SK-N-SH (cell line): ENCODE measurements at regions not wholly inside any gene's neighbourhood (a gene's known extent, or its start where the extent isn't known, plus 50 kb on each side); places are given as distances from the start of the nearest gene placed in this dataset.

ENCODE experiments used
- CTCF ChIA-PET: fragments of 300-600, 350-600 bp; formaldehyde crosslinking; extraction: SDS; loops from one replicate; lab custom pipeline; 2021; lab: Yijun Ruan, JAX
- POLR2A ChIA-PET: fragments of 350-600 bp; sonication (Branson Sonifier 250); formaldehyde crosslinking; extraction: SDS; loops from one replicate; lab custom pipeline; 2020; ENCODE audit warnings: antibody characterized with exemption, inconsistent platforms; lab: Yijun Ruan, JAX
- DNase-seq: peaks from one replicate; pipeline ENCODE4 v3.0.0; 2012
- H2AFZ ChIP-seq: fragments of 200-600 bp; sonication (generic); 2 replicates; pipeline ENCODE4 v1.8.1; 2016; ENCODE audit warnings: antibody characterized with exemption, mild to moderate bottlenecking, low read depth
- H3F3A ChIP-seq: fragments of 200-600 bp; sonication (generic); replicated peaks from 2 replicates; pipeline ENCODE3; 2016; ENCODE audit warnings: antibody characterized with exemption, mild to moderate bottlenecking; ENCODE audit not compliant: insufficient read depth
- H3K27ac ChIP-seq, 2 experiments: fragments of 200-500 bp in 1 of 2; fragments of 200-600 bp in 1 of 2; sonication (Bioruptor generic) in 1 of 2; sonication (generic), shearing (Covaris generic) in 1 of 2; 2 replicates each; pipeline versions ENCODE4 v1.5.1 to v1.6.1; 2014 to 2016; ENCODE audit warnings: low read depth in 2 of 2, inconsistent platforms in 1 of 2, low read length in 1 of 2, mild to moderate bottlenecking in 1 of 2, mixed read lengths in 1 of 2
- H3K27me3 ChIP-seq: fragments of 200-600 bp; sonication (generic), shearing (Covaris generic); 2 replicates; pipeline ENCODE4 v1.6.1; 2016; ENCODE audit warnings: mixed run types; ENCODE audit not compliant: insufficient read depth
- H3K36me3 ChIP-seq, 2 experiments: fragments of 200-500 bp in 1 of 2; fragments of 200-600 bp in 1 of 2; sonication (Bioruptor generic) in 1 of 2; sonication (generic) in 1 of 2; replicated peaks in 1 of 2; 2 replicates each; pipeline versions ENCODE3 to v1.5.1; 2014 to 2016; ENCODE audit warnings: low read length in 1 of 2, mild to moderate bottlenecking in 1 of 2; ENCODE audit not compliant: insufficient read depth in 2 of 2, control insufficient read depth in 1 of 2
- H3K4me1 ChIP-seq, 2 experiments: fragments of 200-500 bp in 1 of 2; fragments of 200-600 bp in 1 of 2; sonication (Bioruptor generic) in 1 of 2; sonication (generic), shearing (Covaris generic) in 1 of 2; 2 replicates each; pipeline versions ENCODE4 v1.5.1 to v1.6.1; 2014 to 2016; ENCODE audit warnings: low read depth in 1 of 2, low read length in 1 of 2, mixed run types in 1 of 2; ENCODE audit not compliant: insufficient read depth in 2 of 2, control insufficient read depth in 1 of 2
- H3K4me2 ChIP-seq: fragments of 200-600 bp; sonication (generic), shearing (Covaris generic); 2 replicates; pipeline ENCODE4 v1.6.1; 2017; ENCODE audit warnings: mixed run types
- H3K4me3 ChIP-seq, 2 experiments: fragments of 200-500 bp in 1 of 2; fragments of 200-600 bp in 1 of 2; sonication (Bioruptor generic) in 1 of 2; sonication (generic), shearing (Covaris generic) in 1 of 2; 2 replicates each; pipeline versions ENCODE4 v1.5.1 to v1.8.1; 2014 to 2016; ENCODE audit warnings: low read depth in 2 of 2, inconsistent platforms in 1 of 2, low read length in 1 of 2, mild to moderate bottlenecking in 1 of 2, mixed read lengths in 1 of 2, moderate library complexity in 1 of 2
- H3K79me2 ChIP-seq: fragments of 200-600 bp; sonication (generic); 2 replicates; pipeline ENCODE4 v1.8.1; 2017; ENCODE audit warnings: mild to moderate bottlenecking; ENCODE audit not compliant: insufficient read depth
- H3K9ac ChIP-seq: fragments of 200-600 bp; sonication (generic); 2 replicates; pipeline ENCODE4 v1.6.1; 2017; ENCODE audit warnings: mixed run types
- H3K9me2 ChIP-seq: fragments of 200-600 bp; sonication (generic); 2 replicates; pipeline ENCODE4 v1.6.1; 2017; ENCODE audit warnings: mixed run types
- H3K9me3 ChIP-seq: fragments of 200-600 bp; sonication (generic); 2 replicates; pipeline ENCODE4 v1.6.1; 2017; ENCODE audit warnings: mixed run types, mild to moderate bottlenecking, moderate library complexity
- H4K20me1 ChIP-seq: fragments of 200-600 bp; sonication (generic); 2 replicates; pipeline ENCODE4 v1.6.1; 2017; ENCODE audit warnings: mild to moderate bottlenecking, mixed run types; ENCODE audit not compliant: insufficient read depth
- FOSL2 ChIP-seq: IDR thresholded peaks from 2 replicates; pipeline ENCODE4 v1.4.0; 2012; ENCODE audit warnings: low read depth, mild to moderate bottlenecking, moderate library complexity, borderline replicate concordance
- FOXJ3 ChIP-seq: sonication (generic); formaldehyde crosslinking; IDR thresholded peaks from 2 replicates; pipeline ENCODE4 v1.5.1; 2020; ENCODE audit warnings: mild to moderate bottlenecking, missing genetic modification reagents
- GABPA ChIP-seq: IDR thresholded peaks from 2 replicates; pipeline ENCODE4 v1.4.0; 2012; ENCODE audit warnings: low read depth, mild to moderate bottlenecking
- JUND ChIP-seq: IDR thresholded peaks from 2 replicates; pipeline ENCODE4 v1.4.0; 2012
- MXI1 ChIP-seq: IDR thresholded peaks from 2 replicates; pipeline ENCODE4 v1.6.1; 2012; ENCODE audit warnings: mild to moderate bottlenecking, low read depth, low read length, improper control_type of control experiment
- NFIC ChIP-seq: IDR thresholded peaks from 2 replicates; pipeline ENCODE4 v1.4.0; 2012; ENCODE audit warnings: borderline replicate concordance
- POLR2AphosphoS5 ChIP-seq: IDR thresholded peaks from 2 replicates; pipeline ENCODE4 v1.6.1; 2012; ENCODE audit warnings: low read depth, low read length
- RCOR1 ChIP-seq: fragments of 150-350 bp; IDR thresholded peaks from 2 replicates; pipeline ENCODE4 v1.6.1; 2017; ENCODE audit warnings: antibody characterized with exemption, low read length
- RFX5 ChIP-seq: IDR thresholded peaks from 2 replicates; pipeline ENCODE4 v1.6.1; 2012; ENCODE audit warnings: mild to moderate bottlenecking, improper control_type of control experiment, low read length
- RXRA ChIP-seq: IDR thresholded peaks from 2 replicates; pipeline ENCODE4 v1.4.0; 2012; ENCODE audit warnings: low read depth, mild to moderate bottlenecking, borderline replicate concordance
- SIN3A ChIP-seq: IDR thresholded peaks from 2 replicates; pipeline ENCODE4 v1.6.1; 2012; ENCODE audit warnings: low read depth, mild to moderate bottlenecking, low read length, moderate library complexity, borderline replicate concordance
- SMC3 ChIP-seq: IDR thresholded peaks from 2 replicates; pipeline ENCODE4 v1.6.1; 2012; ENCODE audit warnings: low read depth, low read length, improper control_type of control experiment
- TCF12 ChIP-seq: IDR thresholded peaks from 2 replicates; pipeline ENCODE4 v1.4.0; 2012
- TEAD4 ChIP-seq: IDR thresholded peaks from 2 replicates; pipeline ENCODE4 v1.4.0; 2012; ENCODE audit warnings: mild to moderate bottlenecking, borderline replicate concordance; ENCODE audit not compliant: insufficient read depth
- WGBS: methylation state at CpG from one replicate; pipeline ENCODE4 v1.1.6; 2017; ENCODE audit warnings: low lambda C conversion rate; 5-methylcytosine and 5-hydroxymethylcytosine counted together
- TF ChIP-seq, protein P1 (sequence below): IDR thresholded peaks from 2 replicates; pipeline ENCODE4 v1.4.0; 2012; ENCODE audit warnings: low read depth
- TF ChIP-seq, protein P2 (sequence below): IDR thresholded peaks from 2 replicates; pipeline ENCODE4 v1.4.0; 2012; ENCODE audit warnings: low read depth, borderline replicate concordance
- TF ChIP-seq, protein P3 (sequence below): fragments of 150-350 bp; IDR thresholded peaks from 2 replicates; pipeline ENCODE4 v1.6.1; 2017; ENCODE audit warnings: antibody characterized with exemption, low read length, low read depth, borderline replicate concordance
- TF ChIP-seq, protein P4 (sequence below): fragments of 150-350 bp; IDR thresholded peaks from 2 replicates; pipeline ENCODE4 v1.6.1; 2016; ENCODE audit warnings: mild to moderate bottlenecking, low read depth, low read length

DNA sequence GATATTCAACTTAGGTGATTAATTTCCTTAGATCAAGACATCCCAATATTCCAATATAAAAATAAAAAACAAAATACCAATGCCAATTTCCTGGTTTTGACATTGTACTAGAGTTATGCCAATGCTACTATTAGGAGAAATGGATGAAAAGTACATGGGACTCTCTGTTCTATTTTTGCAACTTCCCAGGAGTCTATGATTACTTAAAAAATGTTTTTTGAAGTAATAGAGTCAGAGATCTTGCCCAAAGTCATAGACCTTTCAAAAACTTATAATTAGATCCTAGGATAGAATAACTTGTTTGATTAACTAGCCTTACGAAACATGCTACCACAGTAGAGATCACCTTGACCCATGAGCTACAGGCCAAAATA lies 73.6 kb upstream of the MAOA start:
- 29% methylated on average over 1 of the region's 1 CpG for WGBS
- Histone ChIP-seq H3K9me3 (no peaks in the 10 kb centered on the region), H3K9ac (no peak overlapping the region), H4K20me1 (no peaks in the 10 kb centered on the region), H3K27me3 (no peaks in the 10 kb centered on the region; the same call in 1 of the 2 replicates), H2AFZ (no peak overlapping the region), H3K4me2 (no peak overlapping the region), H3F3A (no peaks in the 10 kb centered on the region), H3K79me2 (no peaks in the 10 kb centered on the region), H3K4me1 (no peaks in the 10 kb centered on the region), H3K27ac (no peak overlapping the region), H3K36me3 (no peaks in the 10 kb centered on the region), H3K4me3 (no peak overlapping the region), H3K9me2 (no peaks in the 10 kb centered on the region)
- CTCF ChIA-PET: interaction anchor here (0.7 kb wide), 1 partner anchor 167 kb away, joined by 3 read pairs; no protein-coding TSS in a partner anchor
- POLR2A ChIA-PET: no interaction called here
- no peak for TF ChIP-seq RCOR1
- TF ChIP-seq SMC3: no peak
- no peak for TF ChIP-seq TEAD4
- TF ChIP-seq RXRA: no peak
- no peak for TF ChIP-seq NFIC
- no peak for TF ChIP-seq GABPA
- no peak for TF ChIP-seq FOXJ3 (CRISPR knock-in tag)
- TF ChIP-seq, protein P1, sequence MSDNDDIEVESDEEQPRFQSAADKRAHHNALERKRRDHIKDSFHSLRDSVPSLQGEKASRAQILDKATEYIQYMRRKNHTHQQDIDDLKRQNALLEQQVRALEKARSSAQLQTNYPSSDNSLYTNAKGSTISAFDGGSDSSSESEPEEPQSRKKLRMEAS: no peak
- TF ChIP-seq RFX5: no peak
- TF ChIP-seq, protein P2, sequence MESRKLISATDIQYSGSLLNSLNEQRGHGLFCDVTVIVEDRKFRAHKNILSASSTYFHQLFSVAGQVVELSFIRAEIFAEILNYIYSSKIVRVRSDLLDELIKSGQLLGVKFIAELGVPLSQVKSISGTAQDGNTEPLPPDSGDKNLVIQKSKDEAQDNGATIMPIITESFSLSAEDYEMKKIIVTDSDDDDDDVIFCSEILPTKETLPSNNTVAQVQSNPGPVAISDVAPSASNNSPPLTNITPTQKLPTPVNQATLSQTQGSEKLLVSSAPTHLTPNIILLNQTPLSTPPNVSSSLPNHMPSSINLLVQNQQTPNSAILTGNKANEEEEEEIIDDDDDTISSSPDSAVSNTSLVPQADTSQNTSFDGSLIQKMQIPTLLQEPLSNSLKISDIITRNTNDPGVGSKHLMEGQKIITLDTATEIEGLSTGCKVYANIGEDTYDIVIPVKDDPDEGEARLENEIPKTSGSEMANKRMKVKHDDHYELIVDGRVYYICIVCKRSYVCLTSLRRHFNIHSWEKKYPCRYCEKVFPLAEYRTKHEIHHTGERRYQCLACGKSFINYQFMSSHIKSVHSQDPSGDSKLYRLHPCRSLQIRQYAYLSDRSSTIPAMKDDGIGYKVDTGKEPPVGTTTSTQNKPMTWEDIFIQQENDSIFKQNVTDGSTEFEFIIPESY: no peak
- TF ChIP-seq MXI1: no peak
- no peak for TF ChIP-seq SIN3A
- TF ChIP-seq, protein P3, sequence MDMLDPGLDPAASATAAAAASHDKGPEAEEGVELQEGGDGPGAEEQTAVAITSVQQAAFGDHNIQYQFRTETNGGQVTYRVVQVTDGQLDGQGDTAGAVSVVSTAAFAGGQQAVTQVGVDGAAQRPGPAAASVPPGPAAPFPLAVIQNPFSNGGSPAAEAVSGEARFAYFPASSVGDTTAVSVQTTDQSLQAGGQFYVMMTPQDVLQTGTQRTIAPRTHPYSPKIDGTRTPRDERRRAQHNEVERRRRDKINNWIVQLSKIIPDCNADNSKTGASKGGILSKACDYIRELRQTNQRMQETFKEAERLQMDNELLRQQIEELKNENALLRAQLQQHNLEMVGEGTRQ: no peak
- no peak for TF ChIP-seq FOSL2
- TF ChIP-seq JUND: no peak
- TF ChIP-seq, protein P4, sequence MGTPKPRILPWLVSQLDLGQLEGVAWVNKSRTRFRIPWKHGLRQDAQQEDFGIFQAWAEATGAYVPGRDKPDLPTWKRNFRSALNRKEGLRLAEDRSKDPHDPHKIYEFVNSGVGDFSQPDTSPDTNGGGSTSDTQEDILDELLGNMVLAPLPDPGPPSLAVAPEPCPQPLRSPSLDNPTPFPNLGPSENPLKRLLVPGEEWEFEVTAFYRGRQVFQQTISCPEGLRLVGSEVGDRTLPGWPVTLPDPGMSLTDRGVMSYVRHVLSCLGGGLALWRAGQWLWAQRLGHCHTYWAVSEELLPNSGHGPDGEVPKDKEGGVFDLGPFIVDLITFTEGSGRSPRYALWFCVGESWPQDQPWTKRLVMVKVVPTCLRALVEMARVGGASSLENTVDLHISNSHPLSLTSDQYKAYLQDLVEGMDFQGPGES: no peak
- TF ChIP-seq TCF12: no peak
- no peak for TF ChIP-seq POLR2AphosphoS5
- no peak for DNase-seq
